ENCODE measurements at regions not wholly inside any gene's neighbourhood (a gene's known extent, or its start where the extent isn't known, plus 50 kb on each side); places are given as distances from the start of the nearest gene placed in this dataset.

GRCh38 chr4:26223155-26223554, 97.7 kb upstream of the RBPJ start:
- Mint-ChIP-seq H3K4me1 (no peaks in the 10 kb centered on the region), H3K9me3 (no peaks in the 10 kb centered on the region), H3K36me3 (no peaks in the 10 kb centered on the region), H3K4me3 (no peak overlapping the region), H3K27ac (no peak overlapping the region), H3K27me3 (ENCODE audit: low read depth in 2 of 2) (peaks cover 6 to 13% of the 10 kb centered on the region in 2 donors)
- Histone ChIP-seq H3K36me3 (ENCODE audit: control insufficient read depth, insufficient read depth, low read length) (no peaks in the 10 kb centered on the region), H3K27me3 (ENCODE audit: control insufficient read depth, insufficient read depth, low read length) (no peaks in the 10 kb centered on the region), H3K4me1 (ENCODE audit: control insufficient read depth, insufficient read depth, low read length) (peaks cover 7% of the 10 kb centered on the region), H3K27ac (ENCODE audit: low read length) (no peak overlapping the region), H3K4me3 (ENCODE audit: low read length) (no peak overlapping the region), H3K9me3 (ENCODE audit: control insufficient read depth, insufficient read depth, low read length) (no peaks in the 10 kb centered on the region)
- DNase-seq (no peak), ATAC-seq (no peak)
- no peak for TF ChIP-seq CTCF (IDR thresholded peaks at IDR 0.05)
- intact Hi-C loops (cut with micrococcal nuclease): no loop called here
- 92% methylated on average over 2 of the region's 2 CpGs for WGBS (ENCODE audit: insufficient coverage)

- intact Hi-C loops (cut with micrococcal nuclease): no loop called here
- no peaks in the 10 kb centered on the region for H3K4me1 Mint-ChIP-seq
- Histone ChIP-seq H3K27me3 (ENCODE audit: control insufficient read depth, insufficient read depth, low read length) (no peaks in the 10 kb centered on the region), H3K4me1 (ENCODE audit: control insufficient read depth, insufficient read depth, low read length) (no peaks in the 10 kb centered on the region), H3K27ac (ENCODE audit: low read length) (no peak overlapping the region), H3K9me3 (ENCODE audit: control insufficient read depth, insufficient read depth, low read length) (no peaks in the 10 kb centered on the region), H3K36me3 (ENCODE audit: control insufficient read depth, insufficient read depth, low read length) (no peaks in the 10 kb centered on the region), H3K4me3 (ENCODE audit: low read length) (no peak overlapping the region)
- 96% methylated on average over 5 of the region's 5 CpGs for WGBS (ENCODE audit: insufficient coverage)
- no peaks in the 10 kb centered on the region for H3K9me3 Mint-ChIP-seq
- H3K27ac Mint-ChIP-seq: no peak overlapping the region
- no peak overlapping the region for H3K4me3 Mint-ChIP-seq
- no peak for DNase-seq
- no peaks in the 10 kb centered on the region for H3K36me3 Mint-ChIP-seq
- no peak for TF ChIP-seq CTCF (IDR thresholded peaks at IDR 0.05)
- ATAC-seq: no peak
- H3K27me3 Mint-ChIP-seq (ENCODE audit: low read depth in 2 of 2): peaks cover 8 to 20% of the 10 kb centered on the region in 2 donors
Observed at GRCh38 chr4:26226629-26227376, 94.0 kb upstream of the RBPJ start.

GRCh38 chr4:26227601-26228229, 93.1 kb upstream of the RBPJ start:
- intact Hi-C loops (cut with micrococcal nuclease): no loop called here
- no peak for DNase-seq
- H3K36me3 ChIP-seq (ENCODE audit: control insufficient read depth, insufficient read depth, low read length): no peaks in the 10 kb centered on the region
- Mint-ChIP-seq H3K36me3 (no peaks in the 10 kb centered on the region), H3K4me1 (no peaks in the 10 kb centered on the region), H3K27me3 (ENCODE audit: low read depth in 2 of 2) (peaks cover 10 to 26% of the 10 kb centered on the region in 2 donors), H3K27ac (no peak overlapping the region), H3K4me3 (no peak overlapping the region), H3K9me3 (no peaks in the 10 kb centered on the region)
- TF ChIP-seq CTCF (IDR thresholded peaks at IDR 0.05): no peak
- H3K4me3 ChIP-seq (ENCODE audit: low read length): no peak overlapping the region
- ATAC-seq: no peak
- H3K9me3 ChIP-seq (ENCODE audit: control insufficient read depth, insufficient read depth, low read length): no peaks in the 10 kb centered on the region
- H3K4me1 ChIP-seq (ENCODE audit: control insufficient read depth, insufficient read depth, low read length): no peaks in the 10 kb centered on the region
- WGBS (ENCODE audit: insufficient coverage): 96% methylated on average over 15 of the region's 15 CpGs
- no peak overlapping the region for H3K27ac ChIP-seq (ENCODE audit: low read length)
- H3K27me3 ChIP-seq (ENCODE audit: control insufficient read depth, insufficient read depth, low read length): no peaks in the 10 kb centered on the region

Measured in natural killer cell (primary cell).